GM21717 (cell line): ENCODE measurements at regions not wholly inside any gene's neighbourhood (a gene's known extent, or its start where the extent isn't known, plus 50 kb on each side); places are given as distances from the start of the nearest gene placed in this dataset.
"Not testable (repeated sequence)": the region's sequence is repeated elsewhere in the genome, so short reads cannot be mapped to it uniquely, and the experiment has no call there.

Experiments used
- ATAC-seq: cut with Tn5 transposase; IDR thresholded peaks from one replicate; pipeline ENCODE4 v1.9.1; 2021; ENCODE audit warnings: mild to moderate bottlenecking, moderate library complexity; ENCODE audit not compliant: unreplicated experiment

DNA sequence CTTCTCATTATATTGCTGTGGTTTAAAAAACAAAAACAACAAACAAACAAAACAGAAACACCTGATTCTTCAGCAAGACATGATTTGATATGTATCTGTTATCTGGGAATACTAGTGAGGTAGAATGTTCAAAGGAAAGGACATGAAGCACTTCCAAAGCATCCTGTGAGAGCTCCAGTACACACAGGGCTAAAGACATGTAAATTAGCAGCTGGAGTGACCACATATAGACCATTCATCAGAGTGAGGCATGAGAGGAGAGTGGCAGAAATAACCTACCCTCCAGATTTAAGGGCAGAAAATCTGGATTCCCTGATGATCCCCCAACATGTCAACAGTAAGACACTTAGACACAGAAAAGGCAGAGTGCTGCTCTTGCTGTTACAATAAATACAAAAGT, 260.5 kb upstream of the CHRM3 start:
- ATAC-seq = no peak

DNA sequence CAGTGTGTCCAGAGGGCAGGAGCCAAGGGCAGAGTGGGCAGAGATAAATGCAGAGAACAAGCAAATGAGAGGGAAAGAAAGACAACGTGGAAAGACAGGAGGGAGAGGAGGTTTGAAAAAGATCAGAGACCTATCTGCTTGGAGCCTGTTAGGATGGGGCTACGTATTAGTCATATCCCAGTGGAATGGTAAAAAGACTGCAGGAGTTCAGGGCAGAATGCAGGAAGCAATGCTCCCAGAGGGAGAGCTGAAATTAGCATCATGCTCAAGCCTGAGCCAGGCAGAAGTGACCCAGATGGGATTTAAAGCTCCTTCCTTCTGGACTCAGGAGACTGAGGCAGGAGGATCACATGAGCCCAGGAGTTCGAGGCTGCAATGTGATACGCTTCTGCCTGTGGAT, 261.3 kb upstream of the CHRM3 start:
- no peak for ATAC-seq

DNA sequence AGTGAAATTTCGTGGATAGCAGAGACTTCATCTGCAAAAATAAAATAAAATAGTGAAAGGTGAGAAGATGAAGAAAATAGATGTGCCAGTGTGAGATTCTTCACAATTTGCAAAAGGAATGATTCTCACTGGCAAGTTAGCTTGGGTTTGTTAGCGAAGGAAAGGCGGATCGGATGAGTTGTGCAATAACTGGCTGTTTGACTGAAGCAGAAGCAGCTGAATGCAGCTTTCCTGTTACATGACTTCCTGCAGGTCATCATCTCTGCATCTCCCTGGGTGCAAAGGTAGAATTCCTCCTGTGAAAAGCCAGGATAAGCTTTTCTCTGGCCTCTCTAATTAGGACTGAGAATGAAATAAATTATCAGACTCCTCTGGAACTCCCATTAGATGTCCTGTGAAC, 263.1 kb upstream of the CHRM3 start:
- no peak for ATAC-seq

DNA sequence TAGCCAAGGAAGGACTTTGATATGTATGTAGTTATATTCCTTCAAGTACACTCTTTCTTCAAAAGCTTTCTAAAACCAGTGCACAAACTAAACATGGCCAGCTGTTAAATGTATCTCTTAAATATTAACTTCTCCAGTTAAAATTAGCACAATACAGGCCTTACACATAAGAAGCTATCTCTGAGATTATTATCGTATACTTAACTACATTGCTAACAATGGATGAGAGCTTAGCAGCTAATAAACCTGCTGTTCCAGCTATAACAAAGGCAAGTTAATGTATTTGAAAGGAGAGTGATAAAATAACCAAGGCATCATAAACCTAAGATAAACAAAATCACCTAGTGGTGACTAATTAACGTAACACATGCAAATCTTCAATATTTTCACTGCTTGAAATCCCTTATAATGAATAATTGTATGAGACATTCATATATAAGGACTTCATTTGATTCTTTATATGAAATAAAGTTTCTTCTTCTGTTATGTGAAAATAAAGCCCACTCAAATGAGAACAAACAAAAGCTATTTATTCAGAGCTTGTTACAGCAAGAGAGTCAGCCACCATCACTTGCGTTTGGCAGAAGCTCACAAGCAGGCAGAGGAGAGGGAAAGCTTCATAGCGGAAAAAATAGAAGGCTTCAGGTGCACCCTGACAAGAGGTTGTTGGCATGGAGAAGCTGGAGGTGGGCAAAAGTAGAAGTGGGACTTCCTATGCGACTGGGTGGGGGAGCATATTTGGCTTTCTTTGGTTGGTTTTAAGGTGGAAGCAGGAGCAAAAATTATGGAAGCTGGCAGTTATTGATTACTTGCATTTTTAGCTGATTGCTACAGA, 274.1 kb upstream of the CHRM3 start:
- no peak for ATAC-seq

DNA sequence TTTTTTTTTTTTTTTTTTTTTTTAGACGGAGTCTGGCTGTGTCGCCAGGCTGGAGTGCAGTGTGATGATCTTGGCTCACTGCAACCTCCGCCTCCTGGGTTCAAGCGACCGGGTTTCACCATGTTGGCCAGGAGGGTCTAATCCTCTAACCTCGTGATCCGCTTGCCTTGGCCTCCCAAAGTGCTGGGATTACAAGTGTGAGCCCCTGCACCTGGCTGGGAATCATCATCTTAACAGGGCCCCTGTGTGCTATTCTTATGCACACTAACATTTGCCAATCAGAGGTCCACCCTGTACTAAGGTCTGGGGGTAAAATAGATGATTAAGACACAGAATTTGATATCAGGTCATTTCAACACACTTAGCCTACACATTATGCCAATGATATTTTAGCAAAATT, 278.7 kb upstream of the CHRM3 start:
- ATAC-seq = no peak

DNA sequence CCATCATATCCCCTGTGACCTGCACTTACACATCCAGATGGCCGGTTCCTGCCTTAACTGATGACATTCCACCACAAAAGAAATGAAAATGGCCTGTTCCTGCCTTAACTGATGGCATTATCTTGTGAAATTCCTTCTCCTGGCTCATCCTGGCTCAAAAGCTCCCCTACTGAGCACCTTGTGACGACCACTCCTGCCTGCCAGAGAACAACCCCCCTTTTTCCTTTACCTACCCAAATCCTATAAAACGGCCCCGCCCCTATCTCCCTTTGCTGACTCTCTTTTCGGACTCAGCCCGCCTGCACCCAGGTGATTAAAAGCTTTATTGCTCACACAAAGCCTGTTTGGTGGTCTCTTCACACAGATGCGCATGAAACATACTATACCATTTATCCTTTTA, 279.7 kb upstream of the CHRM3 start:
- not testable (repeated sequence) for ATAC-seq

DNA sequence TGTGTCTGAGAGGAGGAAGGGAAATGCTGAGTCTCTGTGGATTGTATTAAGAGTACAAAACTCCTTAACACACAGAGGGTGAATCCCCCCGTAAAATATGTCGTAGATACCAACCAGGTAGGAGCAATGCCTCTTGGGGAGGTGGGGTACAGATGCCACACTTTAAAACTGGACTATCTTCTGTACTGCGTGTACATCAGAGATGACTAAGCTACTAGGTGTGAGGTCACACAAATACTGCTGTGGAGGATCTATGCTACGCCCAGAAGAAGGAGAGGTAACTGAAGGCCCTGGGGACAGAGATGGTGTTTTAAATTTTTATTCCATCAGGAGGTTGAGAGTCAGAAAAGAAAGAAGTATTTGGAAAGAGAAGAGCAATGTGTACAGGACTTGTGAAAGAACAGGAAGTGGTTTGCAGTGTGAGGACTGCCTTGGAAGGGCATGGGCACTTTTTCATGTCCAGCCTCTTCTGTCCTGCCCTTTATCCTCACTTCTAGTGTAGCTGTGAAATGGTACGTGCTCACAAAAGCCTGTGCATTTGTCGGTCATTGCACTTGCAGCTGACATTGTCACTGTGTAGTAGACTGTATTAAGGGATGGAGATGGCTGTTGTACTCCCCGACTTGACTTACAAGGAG, 287.8 kb upstream of the CHRM3 start:
- ATAC-seq = no peak

DNA sequence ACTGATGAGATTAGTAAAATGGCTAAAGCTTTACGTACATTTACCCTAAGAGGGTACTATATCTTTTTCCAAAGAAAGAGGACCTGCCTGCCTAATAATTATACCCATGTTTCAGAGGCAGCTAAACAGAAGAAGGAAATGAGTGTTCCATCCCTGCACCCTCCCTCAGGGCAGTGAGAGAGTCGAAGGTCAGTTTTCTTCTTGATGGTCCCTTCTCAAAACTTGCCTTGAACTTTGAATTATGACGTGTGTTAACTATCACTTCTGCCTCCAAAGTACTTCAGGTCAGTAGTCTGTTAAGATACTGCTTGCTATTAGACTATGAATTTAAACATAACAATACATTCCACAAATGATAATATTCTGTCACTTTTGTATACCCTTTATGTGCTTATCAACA, 294.8 kb upstream of the CHRM3 start:
- no peak for ATAC-seq

DNA sequence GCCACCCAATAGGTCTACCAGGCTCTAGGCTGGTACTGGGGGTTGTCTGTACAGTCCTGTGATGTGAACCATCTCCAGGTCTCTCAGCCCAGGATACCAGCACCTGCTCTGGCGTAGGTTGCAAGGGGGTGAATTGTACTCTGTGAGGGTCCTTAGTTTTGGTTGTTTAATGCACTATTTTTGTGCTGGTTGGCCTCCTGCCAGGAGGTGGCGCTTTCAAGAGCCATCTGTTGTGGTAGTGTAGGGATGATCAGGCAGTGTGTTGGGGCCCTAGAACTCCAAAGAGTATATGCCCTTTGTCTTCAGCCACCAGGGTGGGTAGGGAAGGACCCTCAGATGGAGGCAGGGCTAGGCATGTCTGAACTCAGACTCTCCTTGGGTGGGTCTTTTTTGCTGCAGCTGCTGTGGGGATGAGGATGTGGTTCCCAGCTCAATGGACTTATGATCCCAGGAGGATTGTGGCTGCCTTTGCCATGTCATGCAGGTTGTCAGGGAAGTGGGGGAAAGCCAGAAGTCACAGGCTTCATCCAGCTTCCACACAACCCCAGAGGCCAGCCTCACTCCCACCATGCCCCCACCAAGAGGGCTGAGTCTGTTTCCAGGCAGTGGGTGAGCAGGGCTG, 301.8 kb upstream of the CHRM3 start:
- ATAC-seq = no peak

DNA sequence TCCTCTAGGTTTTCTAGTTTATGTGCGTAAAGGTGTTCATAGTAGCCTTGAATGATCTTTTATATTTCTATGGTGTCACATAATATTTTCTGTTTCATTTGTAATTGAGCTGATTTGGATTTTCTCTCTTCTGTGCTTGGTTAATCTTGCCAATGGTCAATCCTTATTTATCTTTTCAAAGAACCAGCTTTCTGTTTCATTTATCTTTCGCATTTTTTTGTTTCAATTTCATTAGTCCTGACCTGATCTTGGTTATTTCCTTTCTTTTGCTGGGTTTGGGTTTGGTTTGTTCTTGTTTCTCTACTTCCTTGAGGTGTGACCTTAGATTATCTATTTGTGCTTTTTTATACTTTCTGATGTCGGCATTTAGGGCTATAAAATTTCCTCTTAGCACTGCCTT, 304.4 kb upstream of the CHRM3 start:
- not testable (repeated sequence) for ATAC-seq

DNA sequence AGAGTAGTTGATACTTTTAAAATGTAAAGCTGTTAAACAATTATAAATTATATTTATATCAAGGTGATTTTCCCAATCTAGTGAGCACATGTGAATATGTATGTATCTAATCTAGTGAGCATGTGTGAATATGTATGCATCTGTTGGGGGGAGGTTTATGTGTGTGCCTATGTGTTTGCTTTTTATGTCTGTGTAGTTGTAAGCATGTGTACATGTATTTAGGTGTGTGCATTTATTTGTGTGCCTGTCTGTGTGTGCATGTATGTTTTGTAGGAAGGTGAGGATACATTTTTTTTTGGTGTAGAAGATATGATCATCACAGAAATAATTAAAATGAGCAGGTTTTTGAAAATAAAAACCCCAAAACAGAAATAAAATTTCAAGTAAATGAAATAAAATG, 318.9 kb upstream of the CHRM3 start:
- ATAC-seq = no peak

DNA sequence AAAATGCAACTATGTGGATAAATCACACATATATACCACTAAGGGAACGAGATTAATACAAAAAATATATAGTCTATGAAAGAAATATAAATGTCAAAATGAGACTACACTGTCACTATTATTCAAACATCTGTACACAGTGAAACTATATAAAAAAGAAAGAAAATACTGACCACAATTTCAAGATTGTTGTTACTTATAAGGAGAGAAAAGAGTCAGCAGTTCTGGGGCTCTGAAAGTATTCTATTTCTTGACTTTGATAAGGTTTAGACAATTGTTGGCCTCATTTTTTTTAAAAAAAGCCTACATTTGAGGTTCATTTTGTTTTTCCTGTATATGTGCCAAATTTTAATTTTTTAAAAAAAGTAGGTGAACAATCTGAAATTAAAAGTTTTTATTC, 319.3 kb upstream of the CHRM3 start:
- no peak for ATAC-seq

DNA sequence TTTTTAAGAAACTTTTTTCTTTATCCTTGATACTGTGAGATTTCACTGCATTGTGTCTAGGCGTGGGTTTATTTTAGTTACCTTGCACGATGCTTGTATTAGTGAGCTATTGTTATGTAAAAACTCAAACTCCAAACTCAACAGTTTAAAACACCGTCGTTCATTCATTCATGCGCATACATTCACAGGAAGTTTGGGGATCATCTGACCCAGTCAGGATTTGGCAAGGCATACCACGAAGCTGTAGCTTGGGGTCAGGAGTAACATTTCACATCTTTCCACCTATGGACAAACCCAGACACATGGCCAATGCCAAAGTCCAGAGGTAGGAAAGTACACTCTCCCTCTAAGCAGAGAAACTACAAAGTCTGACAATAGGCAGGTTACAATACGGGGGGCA, 324.6 kb upstream of the CHRM3 start:
- no peak for ATAC-seq

DNA sequence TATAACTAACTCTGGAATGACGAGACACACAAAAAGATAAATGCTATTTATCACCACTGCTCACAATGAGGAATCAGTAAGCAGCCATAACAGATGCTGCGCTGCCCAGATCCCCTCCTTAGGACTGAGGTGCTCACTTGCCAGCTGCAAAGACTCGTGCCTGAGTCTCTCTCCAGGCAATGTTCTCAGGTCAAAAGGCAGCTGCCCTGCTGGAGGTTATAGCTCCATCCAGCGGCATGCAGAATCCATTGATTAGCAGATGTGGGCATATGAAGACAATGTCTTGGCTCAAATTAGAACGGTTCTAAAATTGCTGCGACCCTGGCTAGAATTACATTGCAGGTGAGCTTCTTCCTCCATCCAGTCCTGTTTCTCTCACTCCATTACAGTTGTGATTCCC, 328.2 kb upstream of the CHRM3 start:
- no peak for ATAC-seq

DNA sequence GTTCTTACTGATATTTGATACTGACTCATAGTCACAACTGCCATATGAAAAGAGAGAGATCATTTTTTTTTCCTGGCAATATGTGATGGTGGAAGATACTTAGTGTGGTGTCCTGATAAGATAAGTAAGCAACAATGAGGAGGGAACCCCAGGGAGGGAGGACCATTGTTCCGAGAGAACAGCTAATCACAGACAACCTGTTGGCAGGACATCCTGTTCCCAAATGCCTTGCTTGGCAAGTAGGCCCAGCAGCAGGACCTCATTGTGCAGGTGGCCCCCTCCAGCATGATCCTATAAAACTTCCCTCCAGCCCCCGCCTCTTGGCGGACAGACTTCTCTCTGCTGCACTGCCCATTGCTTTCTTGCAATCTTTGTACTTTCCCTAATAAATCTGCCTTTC, 329.4 kb upstream of the CHRM3 start:
- no peak for ATAC-seq

DNA sequence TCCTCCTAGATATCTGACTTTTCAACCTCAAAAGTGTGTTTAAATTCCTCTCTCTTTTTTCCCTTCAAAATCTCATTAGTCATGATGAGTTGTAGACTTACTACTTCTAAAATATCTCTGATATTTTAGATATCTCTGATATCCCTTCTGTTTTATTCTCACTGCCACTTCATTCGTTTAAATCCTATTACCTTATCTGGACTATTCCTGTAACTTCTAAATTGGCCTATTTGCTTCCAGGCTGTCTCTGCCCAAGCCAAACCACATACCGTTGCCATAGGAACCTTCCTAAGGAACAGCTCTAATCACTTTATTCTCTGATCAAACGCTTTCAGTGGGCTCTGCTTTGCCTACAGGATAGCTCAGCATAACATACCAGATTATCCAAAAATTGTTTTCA, 333.1 kb upstream of the CHRM3 start:
- ATAC-seq = no peak

DNA sequence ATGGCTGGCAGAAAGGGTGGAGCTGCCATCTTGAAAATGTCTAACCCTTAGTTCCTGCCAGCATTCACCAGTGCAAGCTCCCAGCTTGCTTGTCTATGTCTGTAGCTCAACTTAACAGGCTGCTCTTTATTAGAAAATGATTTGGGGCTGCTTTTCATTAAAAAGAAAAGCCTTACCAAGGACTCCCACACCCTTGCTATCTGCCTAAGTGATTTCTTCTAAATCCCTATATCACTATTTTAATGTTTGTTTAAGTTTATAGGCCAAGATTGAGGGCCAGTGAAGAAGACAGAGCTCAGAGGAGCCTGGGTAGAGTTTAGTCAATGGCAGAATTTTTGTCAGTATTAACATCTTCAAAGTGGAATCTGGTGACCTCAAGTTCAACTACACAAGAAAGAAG, 336.8 kb upstream of the CHRM3 start:
- no peak for ATAC-seq

DNA sequence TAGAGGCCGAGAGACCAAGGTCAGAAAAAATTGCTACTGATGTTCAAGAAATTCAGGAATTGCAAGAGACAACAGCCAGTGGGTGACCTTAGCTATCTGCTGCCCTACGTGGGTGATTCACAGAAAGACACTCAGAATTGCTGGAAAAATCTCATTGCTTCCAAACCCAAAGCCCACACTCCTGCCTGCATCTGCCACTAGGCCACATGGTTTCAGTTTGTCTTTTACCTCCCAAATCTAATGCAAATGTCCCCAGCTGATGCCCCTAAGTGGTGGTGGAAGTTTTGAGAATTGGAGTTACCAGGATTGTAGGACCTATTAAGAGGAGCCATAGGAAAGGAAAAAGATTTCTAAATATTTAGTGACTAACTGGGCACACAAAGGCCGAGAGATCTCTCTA, 341.5 kb upstream of the CHRM3 start:
- no peak for ATAC-seq

DNA sequence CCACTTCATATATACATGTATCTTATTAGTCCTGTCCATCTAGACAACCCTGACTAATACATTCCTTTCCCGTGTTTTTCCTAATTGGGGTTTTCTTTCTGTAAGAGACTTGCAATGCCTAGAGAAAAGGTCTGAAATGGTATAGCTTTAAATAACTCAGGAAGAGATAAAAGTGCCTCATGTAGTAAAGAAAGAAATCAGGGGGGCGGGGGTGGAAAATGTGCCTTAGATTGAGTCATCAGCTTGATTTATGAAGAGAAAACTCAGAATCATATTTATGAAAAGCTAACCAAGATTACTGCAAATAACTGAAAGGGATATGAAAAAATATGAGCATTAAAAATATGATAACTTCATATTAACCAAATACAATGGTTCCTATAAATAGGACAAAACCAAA, 345.8 kb upstream of the CHRM3 start:
- no peak for ATAC-seq

DNA sequence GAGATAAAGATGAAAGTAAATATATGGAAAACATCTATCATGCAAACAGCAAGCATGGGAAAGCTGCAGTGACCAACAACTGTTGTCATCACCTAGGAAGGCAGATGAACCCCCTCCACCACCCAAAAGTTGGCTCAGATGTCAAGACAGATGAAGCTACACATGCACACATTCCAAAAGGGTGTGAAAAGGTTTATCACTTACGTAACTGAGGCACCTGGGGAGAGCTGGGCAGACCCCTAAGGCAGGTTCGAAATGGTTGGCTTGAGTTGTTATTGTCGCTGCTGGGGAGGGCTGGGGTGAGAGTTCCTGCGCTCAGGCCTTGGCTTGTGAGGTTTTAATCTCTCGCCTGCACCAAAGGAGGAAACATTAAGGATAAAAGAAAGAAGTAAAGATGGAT, 355.1 kb upstream of the CHRM3 start:
- ATAC-seq = no peak

DNA sequence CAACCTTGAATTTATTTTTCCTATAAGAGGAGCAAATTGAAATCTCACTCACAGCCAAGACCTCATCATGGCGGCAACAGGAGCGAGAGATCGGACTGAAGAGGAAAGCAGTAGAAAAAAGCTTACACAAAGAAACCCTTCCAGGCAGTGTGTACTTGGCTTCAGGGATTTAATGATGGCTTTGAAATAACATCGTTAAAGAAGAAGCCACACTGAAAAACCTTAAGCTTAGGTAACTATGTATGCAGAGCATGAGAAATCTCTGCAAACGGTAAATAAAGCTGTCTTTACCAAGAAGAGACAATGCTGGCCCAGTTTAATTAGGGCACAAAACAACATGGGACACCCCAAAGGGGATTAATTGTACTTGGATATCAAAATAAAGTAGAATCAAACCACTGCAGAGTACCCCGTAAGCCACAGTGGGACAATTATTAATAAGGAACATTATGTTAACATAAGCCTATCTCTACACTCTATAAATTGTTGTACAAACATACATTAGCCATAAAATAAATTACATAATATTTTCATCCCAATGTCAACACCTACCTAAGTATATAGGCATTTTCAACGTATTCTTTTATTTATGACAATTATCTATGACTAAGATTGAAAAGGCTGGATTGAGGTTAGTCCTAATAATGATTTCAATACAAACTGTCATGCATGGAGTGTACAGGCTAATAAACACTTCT, 360.2 kb upstream of the CHRM3 start:
- no peak for ATAC-seq

DNA sequence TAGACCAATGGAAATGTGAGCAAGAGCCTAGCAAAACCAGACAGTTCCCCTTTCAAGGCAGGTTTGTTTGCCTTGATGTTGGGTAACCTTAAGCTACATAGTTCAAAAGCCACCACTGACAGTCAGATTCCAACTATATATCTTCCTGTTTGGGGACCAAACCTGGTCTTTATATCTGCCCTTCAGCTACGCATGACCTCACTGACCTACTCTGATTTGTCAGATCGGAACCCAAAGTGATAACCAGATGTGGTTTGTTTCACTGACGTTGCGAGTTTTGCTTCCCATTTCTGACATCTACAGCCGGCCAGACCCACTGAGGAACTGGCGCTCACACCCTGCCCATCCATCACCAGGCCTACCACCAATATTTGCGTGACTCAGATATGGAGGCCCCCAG, 361.1 kb upstream of the CHRM3 start:
- ATAC-seq = no peak
